ENCODE measurements at regions not wholly inside any gene's neighbourhood (a gene's known extent, or its start where the extent isn't known, plus 50 kb on each side); places are given as distances from the start of the nearest gene placed in this dataset.

DNA sequence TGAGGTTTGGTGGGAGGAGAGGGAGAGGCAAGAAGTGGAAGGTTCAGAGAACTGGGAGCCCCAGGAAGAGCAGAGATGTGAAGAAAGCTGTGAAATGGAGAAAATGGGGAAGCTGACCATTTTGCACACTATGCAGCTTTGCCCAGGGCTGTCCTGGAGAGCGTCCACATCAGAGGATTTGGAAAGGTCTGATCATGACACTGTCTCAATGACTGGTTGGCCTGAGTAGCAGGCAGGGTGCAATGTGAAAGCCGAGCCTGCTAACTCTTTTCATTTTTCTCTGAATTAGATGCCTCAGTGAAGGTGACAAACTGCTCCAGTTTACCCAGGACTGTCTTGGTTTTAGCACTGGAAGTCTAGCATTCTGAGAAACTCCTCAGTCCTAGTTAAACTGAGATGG lies 330.1 kb upstream of the RPS6KA3 start:
- no peak overlapping the region for H3K4me3 ChIP-seq (ENCODE audit: low read depth in 1 of 2, low read length in 1 of 2)
- no peaks in the 10 kb centered on the region for H3K4me1 ChIP-seq (ENCODE audit: control insufficient read depth in 1 of 2, insufficient read depth in 1 of 2, low read depth in 1 of 2, low read length in 1 of 2)
- TF ChIP-seq, protein P1, sequence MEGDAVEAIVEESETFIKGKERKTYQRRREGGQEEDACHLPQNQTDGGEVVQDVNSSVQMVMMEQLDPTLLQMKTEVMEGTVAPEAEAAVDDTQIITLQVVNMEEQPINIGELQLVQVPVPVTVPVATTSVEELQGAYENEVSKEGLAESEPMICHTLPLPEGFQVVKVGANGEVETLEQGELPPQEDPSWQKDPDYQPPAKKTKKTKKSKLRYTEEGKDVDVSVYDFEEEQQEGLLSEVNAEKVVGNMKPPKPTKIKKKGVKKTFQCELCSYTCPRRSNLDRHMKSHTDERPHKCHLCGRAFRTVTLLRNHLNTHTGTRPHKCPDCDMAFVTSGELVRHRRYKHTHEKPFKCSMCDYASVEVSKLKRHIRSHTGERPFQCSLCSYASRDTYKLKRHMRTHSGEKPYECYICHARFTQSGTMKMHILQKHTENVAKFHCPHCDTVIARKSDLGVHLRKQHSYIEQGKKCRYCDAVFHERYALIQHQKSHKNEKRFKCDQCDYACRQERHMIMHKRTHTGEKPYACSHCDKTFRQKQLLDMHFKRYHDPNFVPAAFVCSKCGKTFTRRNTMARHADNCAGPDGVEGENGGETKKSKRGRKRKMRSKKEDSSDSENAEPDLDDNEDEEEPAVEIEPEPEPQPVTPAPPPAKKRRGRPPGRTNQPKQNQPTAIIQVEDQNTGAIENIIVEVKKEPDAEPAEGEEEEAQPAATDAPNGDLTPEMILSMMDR (IDR thresholded peaks at IDR 0.05), result no peak
- no peaks in the 10 kb centered on the region for H3K36me3 ChIP-seq
- H3K27me3 ChIP-seq, result no peaks in the 10 kb centered on the region
- H3K9me3 ChIP-seq, result no peaks in the 10 kb centered on the region
- no peak overlapping the region for H3K27ac ChIP-seq

DNA sequence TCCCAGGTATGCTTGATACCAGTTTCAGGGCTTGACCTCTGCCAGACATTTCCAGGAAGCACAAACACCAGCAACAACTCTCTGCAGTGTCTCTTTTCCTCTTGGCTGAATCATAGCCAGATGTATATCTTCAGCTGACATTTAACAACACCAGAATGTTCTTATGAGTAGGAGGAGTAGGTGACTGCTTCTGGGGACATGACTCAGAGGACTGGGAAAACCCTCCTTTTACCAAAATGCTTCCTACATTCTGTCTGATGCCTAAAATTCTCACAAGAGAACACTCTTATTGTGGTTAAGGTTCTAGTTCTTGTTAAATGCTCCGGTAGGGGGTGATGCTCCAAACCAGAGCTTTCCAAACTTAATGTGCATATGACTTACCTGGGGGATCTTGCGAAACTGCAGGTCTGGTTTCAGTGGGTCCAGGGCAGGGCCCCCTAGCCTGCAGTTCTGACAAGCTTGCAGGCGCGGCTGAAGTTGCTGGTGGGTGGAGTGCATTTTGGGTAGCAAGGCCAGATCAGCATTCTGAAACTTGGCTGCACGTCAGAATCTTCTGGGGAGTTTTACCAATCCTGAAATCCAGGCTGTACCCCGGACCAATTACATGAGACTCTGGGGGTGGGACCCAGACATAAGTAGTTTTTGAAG lies 329.3 kb upstream of the RPS6KA3 start:
- no peaks in the 10 kb centered on the region for H3K4me1 ChIP-seq (ENCODE audit: control insufficient read depth in 1 of 2, insufficient read depth in 1 of 2, low read depth in 1 of 2, low read length in 1 of 2)
- TF ChIP-seq, protein P1 (IDR thresholded peaks at IDR 0.05), result no peak
- H3K27me3 ChIP-seq, result no peaks in the 10 kb centered on the region
- no peak overlapping the region for H3K27ac ChIP-seq
- no peaks in the 10 kb centered on the region for H3K36me3 ChIP-seq
- no peak overlapping the region for H3K4me3 ChIP-seq (ENCODE audit: low read depth in 1 of 2, low read length in 1 of 2)
- H3K9me3 ChIP-seq, result no peaks in the 10 kb centered on the region

DNA sequence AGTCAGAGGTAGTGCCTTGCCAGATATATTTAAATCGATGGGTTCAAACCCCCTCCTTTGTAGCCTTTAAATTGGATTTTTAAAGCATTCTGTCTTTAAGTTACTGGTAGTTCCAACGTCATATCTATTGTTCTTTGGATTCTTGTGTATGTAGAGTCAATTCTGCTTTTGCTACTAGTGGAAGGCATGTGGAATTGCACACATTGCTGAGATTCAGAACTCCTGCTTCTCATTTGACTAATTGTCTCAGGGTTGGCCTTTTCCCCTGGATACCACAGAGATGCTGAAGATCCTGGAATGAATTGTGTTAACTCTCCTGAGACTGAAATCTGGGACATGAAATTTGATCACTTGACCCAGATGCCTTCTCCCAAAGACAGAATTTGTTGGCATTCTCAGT lies 328.3 kb upstream of the RPS6KA3 start:
- H3K27me3 ChIP-seq, result no peaks in the 10 kb centered on the region
- H3K4me1 ChIP-seq (ENCODE audit: control insufficient read depth in 1 of 2, insufficient read depth in 1 of 2, low read depth in 1 of 2, low read length in 1 of 2), result no peaks in the 10 kb centered on the region
- H3K4me3 ChIP-seq (ENCODE audit: low read depth in 1 of 2, low read length in 1 of 2), result no peak overlapping the region
- TF ChIP-seq, protein P1 (IDR thresholded peaks at IDR 0.05), result no peak
- H3K27ac ChIP-seq, result no peak overlapping the region
- no peaks in the 10 kb centered on the region for H3K9me3 ChIP-seq
- H3K36me3 ChIP-seq, result no peaks in the 10 kb centered on the region

DNA sequence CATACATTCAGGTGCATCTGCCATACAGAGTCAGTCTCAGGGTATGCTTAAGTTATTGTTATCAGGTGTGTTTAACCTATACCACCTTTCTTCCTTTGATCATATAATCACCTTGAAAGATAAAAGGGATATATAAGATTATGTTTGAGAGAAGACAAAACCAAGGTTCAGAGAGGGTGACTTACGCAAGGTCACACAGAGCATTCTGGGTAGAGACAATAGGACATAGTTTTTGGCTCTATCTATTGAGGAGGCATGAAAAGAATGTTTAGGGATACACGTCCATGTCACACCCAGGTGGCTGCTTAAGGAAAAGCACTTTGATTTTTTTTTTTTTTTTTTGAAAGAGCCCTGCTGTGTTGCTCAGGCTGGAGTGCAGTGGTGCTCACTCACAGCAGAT lies 327.1 kb upstream of the RPS6KA3 start:
- no peak overlapping the region for H3K27ac ChIP-seq
- no peaks in the 10 kb centered on the region for H3K9me3 ChIP-seq
- TF ChIP-seq, protein P1 (IDR thresholded peaks at IDR 0.05), result no peak
- H3K4me3 ChIP-seq (ENCODE audit: low read depth in 1 of 2, low read length in 1 of 2), result no peak overlapping the region
- H3K36me3 ChIP-seq, result no peaks in the 10 kb centered on the region
- H3K4me1 ChIP-seq (ENCODE audit: control insufficient read depth in 1 of 2, insufficient read depth in 1 of 2, low read depth in 1 of 2, low read length in 1 of 2), result no peaks in the 10 kb centered on the region
- H3K27me3 ChIP-seq, result no peaks in the 10 kb centered on the region

DNA sequence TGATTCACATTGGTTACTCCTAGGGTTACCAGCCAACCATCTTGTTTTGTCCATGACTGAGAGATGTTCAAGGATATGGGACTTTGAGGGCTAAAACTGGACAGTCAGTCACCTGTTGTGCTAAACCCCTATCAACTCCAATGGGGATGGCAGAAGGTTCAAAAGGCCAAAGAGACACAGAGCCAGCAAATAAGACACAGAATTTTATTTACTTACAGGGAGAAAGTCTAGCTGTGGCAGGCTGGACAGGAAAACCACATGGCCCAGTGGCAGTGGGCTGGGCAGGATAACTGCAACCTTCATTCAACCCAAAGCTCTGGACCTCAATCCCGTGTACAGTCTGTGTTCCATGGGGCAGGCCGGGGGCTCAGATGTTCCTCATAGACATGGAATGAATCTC lies 326.7 kb upstream of the RPS6KA3 start:
- Histone ChIP-seq H3K27ac (no peak overlapping the region), H3K27me3 (no peaks in the 10 kb centered on the region), H3K4me1 (ENCODE audit: control insufficient read depth in 1 of 2, insufficient read depth in 1 of 2, low read depth in 1 of 2, low read length in 1 of 2) (no peaks in the 10 kb centered on the region), H3K36me3 (no peaks in the 10 kb centered on the region), H3K9me3 (no peaks in the 10 kb centered on the region), H3K4me3 (ENCODE audit: low read depth in 1 of 2, low read length in 1 of 2) (no peak overlapping the region)
- TF ChIP-seq, protein P1 (IDR thresholded peaks at IDR 0.05), result no peak
